ENCODE measurements at regions not wholly inside any gene's neighbourhood (a gene's known extent, or its start where the extent isn't known, plus 50 kb on each side); places are given as distances from the start of the nearest gene placed in this dataset.
A peak's percentile ranks its signal among the peaks of the same experiment; 100 is the strongest.

- TF ChIP-seq CLOCK (CRISPR knock-in tag; IDR thresholded peaks at IDR 0.05; ENCODE audit: borderline replicate concordance): no peak
- no peak for TF ChIP-seq ZNF398 (CRISPR knock-in tag; IDR thresholded peaks at IDR 0.05)
- TF ChIP-seq BDP1 (IDR thresholded peaks at IDR 0.05; ENCODE audit: insufficient read depth, insufficient read length): no peak
- no peak for TF ChIP-seq EP400 (IDR thresholded peaks at IDR 0.05)
Observed at GRCh38 chr19:34841780-34842179, 68.8 kb upstream of the ZNF599 start (continued).

- H3K27ac ChIP-seq (ENCODE audit: extremely low read depth, low read depth, low read length): no peak overlapping the region
- peak; percentile 53; the same call in 2 of the 3 replicates for ATAC-seq
- no peaks in the 10 kb centered on the region for H3K9me1 ChIP-seq (ENCODE audit: control insufficient read depth, insufficient read depth, low read length)
- WGBS (ENCODE audit: insufficient coverage, low coverage, missing lambda C conversion rate): 66% methylated on average over 31 of the region's 43 CpGs
- no peaks in the 10 kb centered on the region for H3K9me3 ChIP-seq (replicated peaks; ENCODE audit: control insufficient read depth, insufficient read depth, low read depth, low read length)
- in situ Hi-C loops (cut with MboI) (loop anchor here (10.0 kb wide), 1 partner anchor 296 kb away; the partner anchor contains the start of genes FXYD1 and LGI4), intact Hi-C loops (cut with micrococcal nuclease) (loop anchor here (1.0 to 2.0 kb wide), 2 partner anchors 174 to 296 kb away; partner anchors contain the start of gene LGI4)
- POLR2A ChIA-PET: interaction anchor here (0.6 to 1.6 kb wide), 4 partner anchors 13 to 244 kb away, joined by 3 to 5 read pairs (median 3); no protein-coding TSS in a partner anchor
- no peaks in the 10 kb centered on the region for H4K20me1 ChIP-seq (replicated peaks; ENCODE audit: control insufficient read depth, insufficient read depth, low read length)
- peaks cover 8 to 10% of the 10 kb centered on the region in 2 experiments; a peak in 4 of 5 replicates for H3K4me1 ChIP-seq (replicated peaks in 1 of 2; ENCODE audit: control insufficient read depth in 2 of 2, insufficient read depth in 2 of 2, low read length in 2 of 2)
- peak overlapping the region; percentile 53; the same call in 1 of the 2 replicates for H2AFZ ChIP-seq (ENCODE audit: low read depth, low read length)
- BruUV-seq (replicated peaks): no TSS peak
- no peak for DNase-seq (ENCODE audit: extremely low read depth in 1 of 4, low spot score in 3 of 4)
- no peaks in the 10 kb centered on the region for H3K79me2 ChIP-seq (ENCODE audit: control insufficient read depth, insufficient read depth, low read length)
- H3K9ac ChIP-seq (ENCODE audit: insufficient read depth in 1 of 2, low read depth in 2 of 2, low read length in 2 of 2): no peak overlapping the region
- H3K36me3 ChIP-seq (ENCODE audit: control insufficient read depth, insufficient read depth, low read length): no peaks in the 10 kb centered on the region
- no peak overlapping the region for H3K4me3 ChIP-seq
- H3K27me3 ChIP-seq (ENCODE audit: control insufficient read depth in 2 of 2, insufficient read depth in 2 of 2, low read length in 2 of 2): no peaks in the 10 kb centered on the region; a peak in 2 of 5 replicates
- FAIRE-seq: no peak
- peak overlapping the region; percentile 11; the same call in 1 of the 2 replicates for H3K4me2 ChIP-seq (ENCODE audit: insufficient read depth, low read length)
- CTCF ChIA-PET (ENCODE audit: low intra/inter-chr PET ratio): interaction anchor here (1.1 kb wide), 1 partner anchor 174 kb away, joined by 3 read pairs; no protein-coding TSS in a partner anchor
- no peak for TF ChIP-seq MNT (conservative IDR thresholded peaks at IDR 0.05)
- peak; percentile 93 for TF ChIP-seq ZBTB33 (CRISPR knock-in tag; IDR thresholded peaks at IDR 0.05)
- no peak for TF ChIP-seq NEUROD1 (IDR thresholded peaks at IDR 0.05; ENCODE audit: borderline replicate concordance, low read depth, low read length, partially characterized antibody)
- no peak for TF ChIP-seq PHB2 (IDR thresholded peaks at IDR 0.05; ENCODE audit: low read depth)
Observed at GRCh38 chr19:34838753-34839431, 65.9 kb upstream of the ZNF599 start.
